ENCODE measurements at regions not wholly inside any gene's neighbourhood (a gene's known extent, or its start where the extent isn't known, plus 50 kb on each side); places are given as distances from the start of the nearest gene placed in this dataset.

- DNase-seq (ENCODE audit: extremely low spot score, insufficient read length, low read depth) (no peak), FAIRE-seq (no peak)
Measured at GRCh38 chr21:27290028-27290427, 323.1 kb upstream of the ADAMTS5 start.

- no peak for FAIRE-seq
- DNase-seq (ENCODE audit: extremely low spot score, insufficient read length, low read depth): no peak
Measured at GRCh38 chr21:27286760-27287159, 319.9 kb upstream of the ADAMTS5 start.

- FAIRE-seq (no peak), DNase-seq (ENCODE audit: extremely low spot score, insufficient read length, low read depth) (no peak)
Measured at GRCh38 chr21:27277110-27277509, 310.2 kb upstream of the ADAMTS5 start.

- no peak for DNase-seq (ENCODE audit: extremely low spot score, insufficient read length, low read depth)
- FAIRE-seq: no peak
Measured at GRCh38 chr21:27275294-27275927, 308.5 kb upstream of the ADAMTS5 start.

DNA sequence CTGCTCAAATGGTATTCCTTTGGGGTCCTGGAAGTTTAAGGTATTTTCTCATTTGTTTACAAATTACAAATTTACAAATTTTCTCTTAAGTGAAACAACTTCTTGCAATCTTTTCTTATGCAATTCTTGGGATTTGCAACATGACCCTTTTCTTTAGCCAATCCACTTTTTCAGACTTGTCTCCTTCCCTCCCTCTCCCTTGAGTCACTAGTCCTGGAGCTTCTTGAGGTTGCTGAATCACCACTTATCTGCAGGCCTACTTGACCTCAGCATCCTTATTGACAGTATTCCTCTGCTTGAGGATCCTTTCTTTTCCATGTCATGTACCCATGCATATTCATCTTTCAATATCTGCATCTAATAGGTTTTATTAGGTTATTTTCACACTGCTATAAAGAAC, 302.8 kb upstream of the ADAMTS5 start:
- DNase-seq (ENCODE audit: extremely low spot score, insufficient read length, low read depth) (no peak), FAIRE-seq (no peak)

DNA sequence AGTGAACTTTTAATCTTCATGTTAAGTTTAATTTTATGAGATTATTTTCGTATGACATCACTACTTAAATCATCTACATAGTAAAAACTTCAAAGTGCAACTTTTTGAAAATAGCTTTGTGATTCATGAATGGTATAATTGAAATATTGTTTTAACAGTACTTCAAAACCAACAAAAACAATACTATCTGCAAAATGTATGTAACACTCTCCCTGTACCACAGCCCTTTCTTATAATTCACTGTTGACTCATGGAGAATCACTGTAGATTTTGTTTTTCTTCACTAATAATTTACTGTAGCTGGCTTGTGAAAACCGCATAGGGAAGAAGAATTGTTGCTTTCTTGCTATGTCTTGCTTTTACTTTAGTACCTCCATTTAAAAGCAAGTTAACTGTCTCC, 301.4 kb upstream of the ADAMTS5 start:
- no peak for FAIRE-seq

GRCh38 chr21:27265949-27266348, 299.1 kb upstream of the ADAMTS5 start:
- FAIRE-seq (no peak), DNase-seq (ENCODE audit: extremely low spot score, insufficient read length, low read depth) (no peak)

More for the DNA sequence above, 301.4 kb upstream of the ADAMTS5 start:
- no peak for DNase-seq (ENCODE audit: extremely low spot score, insufficient read length, low read depth)

- FAIRE-seq (no peak), DNase-seq (ENCODE audit: extremely low spot score, insufficient read length, low read depth) (no peak)
Measured at GRCh38 chr21:27265492-27265891, 298.6 kb upstream of the ADAMTS5 start.

DNA sequence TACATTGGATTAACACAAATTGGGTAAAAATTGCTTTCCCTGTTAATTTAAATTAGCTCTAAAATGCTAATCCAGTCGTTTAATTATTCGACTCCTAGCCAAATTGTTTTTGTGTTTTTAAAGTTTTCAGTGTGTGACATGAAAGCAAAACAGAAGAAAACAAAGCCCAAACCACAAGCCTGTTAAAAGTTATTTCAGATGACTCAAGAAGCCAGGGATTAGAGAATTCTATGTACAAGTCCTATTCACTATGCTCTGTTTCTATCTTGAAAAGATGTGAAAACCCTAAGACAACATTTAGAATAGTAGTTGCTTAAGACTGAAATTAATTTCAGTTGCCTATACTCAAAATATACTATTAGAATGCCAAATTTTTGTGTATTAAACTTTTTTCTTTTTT, 294.8 kb upstream of the ADAMTS5 start:
- no peak for FAIRE-seq

DNA sequence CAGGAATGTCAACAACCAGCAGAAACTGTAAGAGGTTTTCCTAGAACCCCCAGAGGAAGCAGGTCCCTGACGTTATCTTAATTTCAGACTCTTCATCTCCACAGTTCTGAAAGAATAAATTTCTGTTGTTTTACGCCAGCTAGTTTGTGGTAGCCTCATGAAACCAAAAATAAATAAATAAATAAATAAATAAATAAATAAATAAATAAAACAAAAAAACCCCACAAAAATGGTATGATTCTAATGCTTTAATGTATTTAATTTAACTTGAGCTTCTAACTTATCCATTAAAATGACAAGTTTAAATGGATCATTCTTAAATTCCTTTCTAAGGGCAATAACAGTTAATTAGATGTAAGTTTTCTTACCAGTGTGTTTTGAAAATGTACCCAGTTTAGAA, 293.8 kb upstream of the ADAMTS5 start:
- FAIRE-seq (no peak), DNase-seq (ENCODE audit: extremely low spot score, insufficient read length, low read depth) (no peak)

More for the DNA sequence above, 294.8 kb upstream of the ADAMTS5 start:
- no peak for DNase-seq (ENCODE audit: extremely low spot score, insufficient read length, low read depth)

DNA sequence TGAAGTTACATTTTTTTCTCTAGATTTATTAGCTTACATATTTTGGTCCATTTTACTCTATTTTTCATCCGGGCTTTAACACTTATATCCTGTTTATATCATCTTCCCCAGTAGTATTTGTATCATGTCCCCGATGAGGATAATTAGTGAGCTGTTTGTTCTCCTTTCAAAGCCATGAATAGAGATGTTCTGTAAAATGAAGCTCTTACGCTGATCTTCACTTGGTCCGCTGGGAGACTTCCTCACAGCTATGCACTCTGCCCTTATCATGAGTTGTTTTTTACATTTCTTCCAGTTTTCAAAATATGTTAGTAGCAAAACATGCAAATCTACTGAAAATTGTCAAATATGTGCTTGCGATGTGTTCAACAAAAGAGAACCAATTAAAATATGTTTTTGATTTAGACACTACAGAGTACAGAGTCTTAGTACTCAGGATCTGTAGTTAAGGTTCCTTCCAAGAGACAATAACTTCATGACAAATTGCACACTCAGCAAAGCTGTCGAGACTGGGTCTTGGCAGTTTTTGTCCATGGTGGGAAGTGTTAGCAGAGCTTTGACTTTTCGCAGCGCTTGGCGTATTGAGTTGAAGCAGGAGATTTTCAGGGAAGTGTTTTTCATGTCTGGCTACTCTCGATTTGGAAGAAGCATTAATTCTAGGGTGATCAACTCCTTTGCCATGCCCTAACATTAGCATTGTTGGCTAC, 292.0 kb upstream of the ADAMTS5 start:
- DNase-seq (ENCODE audit: extremely low spot score, insufficient read length, low read depth): no peak
- FAIRE-seq: no peak

DNA sequence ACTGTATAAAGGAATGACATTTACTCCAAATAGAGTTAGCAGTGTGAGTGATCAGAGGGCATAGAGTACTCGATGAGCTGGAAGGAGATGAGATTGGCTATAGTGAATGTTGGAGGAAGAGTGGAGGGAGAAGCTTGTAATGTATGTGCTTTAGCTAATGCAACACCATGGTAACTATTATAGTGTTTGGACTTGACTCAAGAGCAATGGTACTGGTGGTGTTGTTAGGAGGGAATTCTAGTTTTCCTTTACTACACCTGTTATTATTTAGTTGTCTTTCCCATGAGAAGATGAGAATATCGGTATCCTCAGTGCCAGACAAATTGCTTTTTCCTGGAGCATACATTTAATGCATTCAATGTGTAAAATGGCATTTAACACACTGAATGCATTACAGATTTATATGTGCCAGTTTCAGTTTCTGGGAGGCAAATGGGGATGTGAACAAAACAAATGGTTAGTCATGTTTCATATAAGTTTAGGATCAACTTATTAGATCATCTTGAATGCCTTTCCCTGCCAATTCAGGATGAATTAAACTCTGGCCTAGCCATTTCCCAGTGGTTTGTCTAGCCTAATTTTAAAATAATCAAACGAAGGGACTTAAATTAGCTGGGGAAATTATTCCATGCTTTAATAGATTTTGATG, 291.1 kb upstream of the ADAMTS5 start:
- DNase-seq (ENCODE audit: extremely low spot score, insufficient read length, low read depth): no peak
- FAIRE-seq: no peak

DNA sequence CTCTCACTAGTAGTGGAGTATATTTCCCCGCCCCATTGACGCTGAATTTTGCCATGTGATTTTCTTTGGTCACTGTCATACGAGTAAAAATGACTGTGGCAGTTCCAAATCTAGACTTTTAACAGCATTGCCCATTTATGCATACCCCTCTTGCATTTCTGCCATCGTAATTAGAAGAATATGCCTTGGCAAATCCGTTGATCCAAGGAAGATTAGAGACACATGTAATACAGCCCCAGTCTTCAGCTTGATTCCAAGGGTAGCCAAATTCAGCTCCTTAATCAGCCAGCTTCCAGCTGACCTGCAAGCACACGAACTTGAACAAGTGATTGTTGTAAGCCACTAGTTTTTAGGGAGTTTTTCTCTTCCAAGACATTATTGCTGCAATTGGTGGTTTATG, 290.3 kb upstream of the ADAMTS5 start:
- no peak for FAIRE-seq
- DNase-seq (ENCODE audit: extremely low spot score, insufficient read length, low read depth): no peak

GRCh38 chr21:27251752-27252151, 284.9 kb upstream of the ADAMTS5 start:
- DNase-seq (ENCODE audit: extremely low spot score, insufficient read length, low read depth) (no peak), FAIRE-seq (no peak)

- FAIRE-seq (no peak), DNase-seq (ENCODE audit: extremely low spot score, insufficient read length, low read depth) (no peak)
Measured at GRCh38 chr21:27250366-27250765, 283.5 kb upstream of the ADAMTS5 start.

DNA sequence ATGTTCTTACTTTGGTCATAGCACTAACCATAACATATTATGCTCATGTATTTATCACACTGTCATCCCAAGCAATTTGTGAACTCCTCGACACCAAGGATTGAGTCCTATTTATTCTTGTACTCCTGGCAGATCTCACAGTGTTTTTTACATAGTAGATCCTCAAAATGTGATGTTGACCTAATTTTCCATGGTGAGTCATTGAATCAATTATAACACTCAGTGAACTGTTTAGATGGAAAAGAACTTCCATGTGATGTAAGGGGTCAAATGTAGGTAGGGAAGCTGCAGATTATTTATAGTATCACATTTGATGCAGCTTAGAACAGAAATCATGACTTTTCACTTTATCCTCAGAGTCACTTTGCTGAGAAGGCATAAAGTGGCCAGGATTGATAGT, 281.9 kb upstream of the ADAMTS5 start:
- FAIRE-seq (no peak), DNase-seq (ENCODE audit: extremely low spot score, insufficient read length, low read depth) (no peak)

DNA sequence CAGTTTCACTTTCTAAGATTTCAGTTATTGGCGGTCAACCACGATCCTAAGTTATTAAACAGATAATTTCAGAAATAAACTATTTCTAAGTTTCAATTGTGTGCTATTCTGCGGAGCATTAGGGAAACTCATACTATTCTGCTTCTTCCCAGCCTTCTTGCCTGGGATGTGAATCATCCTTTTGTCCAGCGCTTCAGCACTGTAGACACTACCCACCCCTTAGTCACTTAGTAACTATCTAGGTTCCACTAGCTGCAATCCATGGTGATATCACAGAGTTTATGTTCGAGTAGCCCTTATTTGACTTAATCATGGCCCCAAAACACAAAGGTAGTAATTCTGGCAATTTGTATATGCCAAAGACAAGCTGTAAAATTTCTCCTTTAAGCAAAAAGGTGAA, 279.9 kb upstream of the ADAMTS5 start:
- FAIRE-seq: no peak
- no peak for DNase-seq (ENCODE audit: extremely low spot score, insufficient read length, low read depth)

DNA sequence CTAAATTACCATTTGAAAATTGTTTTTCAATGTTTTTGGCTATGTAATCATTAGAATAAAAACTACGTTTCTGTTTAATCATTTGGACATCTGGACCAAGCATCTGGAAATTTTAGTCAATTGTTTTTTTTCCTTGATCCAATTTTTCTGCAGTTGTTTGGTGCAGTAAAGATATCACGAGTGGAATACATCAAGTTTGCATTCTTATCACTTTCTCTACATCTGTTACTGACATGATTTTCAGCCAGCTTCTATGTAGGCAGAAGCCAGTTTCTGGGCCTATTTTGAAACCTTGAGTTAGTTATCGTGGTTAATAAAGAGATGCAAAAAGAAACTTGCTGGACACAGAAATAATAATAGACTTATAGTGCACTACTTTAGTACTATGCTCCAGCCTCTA, 277.9 kb upstream of the ADAMTS5 start:
- no peak for FAIRE-seq

GRCh38 chr21:27244352-27244751, 277.5 kb upstream of the ADAMTS5 start:
- DNase-seq (ENCODE audit: extremely low spot score, insufficient read length, low read depth): no peak
- FAIRE-seq: no peak

More for the DNA sequence above, 277.9 kb upstream of the ADAMTS5 start:
- no peak for DNase-seq (ENCODE audit: extremely low spot score, insufficient read length, low read depth)

DNA sequence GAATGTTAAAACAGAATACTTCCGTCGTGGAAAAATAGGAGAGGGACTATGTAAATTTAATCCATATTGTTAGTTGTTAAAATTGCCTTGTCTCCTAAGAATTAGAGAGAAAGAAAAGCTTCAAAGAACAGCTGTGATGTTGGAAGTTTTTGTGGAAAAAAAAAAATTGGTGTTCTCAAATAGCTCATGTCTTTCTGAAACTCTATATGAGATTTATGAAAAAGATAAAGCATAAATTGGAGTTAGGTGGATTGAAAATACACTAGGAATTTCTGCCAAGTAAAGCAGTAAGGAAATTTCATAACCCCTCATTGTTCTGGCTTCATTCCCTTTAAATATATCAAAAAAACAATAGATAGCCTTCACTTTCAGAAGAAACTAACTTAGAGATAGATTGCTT, 274.0 kb upstream of the ADAMTS5 start:
- no peak for FAIRE-seq

DNA sequence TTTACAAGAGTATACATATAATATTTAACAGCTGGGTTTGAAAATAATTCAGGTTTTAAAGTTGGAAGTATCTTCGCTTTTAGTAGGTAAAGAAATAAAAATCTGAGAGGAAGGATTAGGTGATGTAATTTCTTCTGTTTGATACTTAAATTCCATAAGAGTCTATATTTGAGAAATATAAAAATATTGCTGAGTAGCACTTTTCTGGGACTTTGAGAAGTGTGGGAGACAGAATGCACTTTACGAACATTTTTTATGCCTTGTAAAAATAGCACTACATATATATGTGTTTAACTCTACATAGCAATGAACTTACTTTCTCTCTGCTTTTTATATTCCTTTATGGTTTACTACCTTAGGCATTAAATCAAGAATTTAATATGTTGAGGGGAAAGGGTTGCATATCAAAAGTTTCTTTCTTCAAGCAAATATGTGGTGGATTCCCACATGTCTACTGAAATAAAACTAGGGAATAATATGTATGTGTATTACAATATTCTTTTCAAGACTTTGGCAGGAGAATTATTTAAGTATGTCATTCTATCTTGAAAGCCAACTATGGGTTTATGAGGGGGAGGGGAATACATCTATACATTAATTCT, 266.7 kb upstream of the ADAMTS5 start:
- DNase-seq (ENCODE audit: extremely low spot score, insufficient read length, low read depth) (no peak), FAIRE-seq (no peak)

More for the DNA sequence above, 274.0 kb upstream of the ADAMTS5 start:
- DNase-seq (ENCODE audit: extremely low spot score, insufficient read length, low read depth): no peak

Measured in GM18507 (cell line).